Myocyte (in vitro differentiated cells): ENCODE measurements at regions not wholly inside any gene's neighbourhood (a gene's known extent, or its start where the extent isn't known, plus 50 kb on each side); places are given as distances from the start of the nearest gene placed in this dataset.

Source experiments
- DNase-seq: peaks from one replicate; pipeline ENCODE4 v3.0.0-alpha.2; 2012; ENCODE audit warnings: low read depth

DNA sequence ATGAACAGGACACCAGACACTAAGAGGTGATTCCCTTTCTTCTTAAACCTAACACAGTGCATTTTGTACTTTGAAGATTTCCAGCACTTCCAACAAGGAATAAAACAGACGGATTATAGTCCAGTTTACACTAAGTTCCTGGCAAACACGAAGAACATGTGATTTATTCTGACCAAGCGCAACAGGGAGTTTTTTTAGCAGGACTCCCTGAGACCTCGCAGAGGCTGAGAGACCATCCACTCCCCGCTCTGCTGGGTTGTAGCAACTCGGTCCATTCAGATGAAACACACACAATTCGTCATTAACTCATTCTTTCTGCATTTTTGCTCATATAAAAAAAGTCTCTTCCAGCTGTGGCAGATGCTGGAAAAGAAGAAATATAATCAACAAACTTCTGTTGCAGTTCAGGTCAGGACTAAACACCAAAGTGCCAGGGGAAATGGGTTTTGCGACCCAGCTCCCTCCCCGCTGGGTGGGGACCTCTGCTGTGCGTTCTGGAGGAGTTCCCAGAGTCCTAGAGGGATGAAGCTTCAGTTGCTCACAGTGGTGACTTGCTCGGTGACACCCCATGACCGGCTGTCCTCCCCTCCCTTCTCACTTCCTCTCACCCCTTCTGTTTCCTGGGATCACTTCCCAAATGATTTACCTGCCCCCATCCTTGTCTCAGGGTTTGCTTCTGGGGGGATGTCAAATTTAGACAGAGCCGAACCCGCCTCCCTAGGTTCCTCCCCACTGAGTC, 52.5 kb downstream of the KCNF1 start:
- no peak for DNase-seq

DNA sequence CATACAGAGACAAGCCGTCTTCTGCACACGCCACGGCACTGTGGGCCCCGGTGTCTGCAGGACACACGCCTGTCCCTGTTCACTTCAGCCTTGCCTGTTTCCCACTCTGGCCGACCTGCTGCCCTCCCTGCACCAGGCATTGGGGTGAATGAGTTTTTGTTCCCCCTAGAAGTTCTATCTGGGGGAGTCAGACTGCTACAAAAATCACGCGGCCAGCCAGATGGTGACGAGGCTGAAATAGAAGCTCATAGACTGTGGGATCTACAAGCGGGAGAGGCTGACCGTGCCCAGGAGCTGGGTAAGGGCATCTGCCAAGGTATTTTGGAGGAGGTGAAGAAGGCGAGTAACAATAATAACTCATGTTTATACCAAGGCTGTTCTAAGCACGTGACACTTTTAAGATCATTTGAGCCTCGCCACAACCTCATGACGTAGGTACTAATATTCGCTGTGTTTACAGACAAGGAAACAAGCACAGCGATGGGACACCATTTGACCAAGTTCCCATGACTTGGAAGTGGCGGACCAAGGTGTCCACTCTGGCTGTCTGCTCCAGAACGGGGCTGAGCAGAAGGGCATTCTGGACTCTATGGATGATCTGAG, 53.6 kb downstream of the KCNF1 start:
- no peak for DNase-seq

DNA sequence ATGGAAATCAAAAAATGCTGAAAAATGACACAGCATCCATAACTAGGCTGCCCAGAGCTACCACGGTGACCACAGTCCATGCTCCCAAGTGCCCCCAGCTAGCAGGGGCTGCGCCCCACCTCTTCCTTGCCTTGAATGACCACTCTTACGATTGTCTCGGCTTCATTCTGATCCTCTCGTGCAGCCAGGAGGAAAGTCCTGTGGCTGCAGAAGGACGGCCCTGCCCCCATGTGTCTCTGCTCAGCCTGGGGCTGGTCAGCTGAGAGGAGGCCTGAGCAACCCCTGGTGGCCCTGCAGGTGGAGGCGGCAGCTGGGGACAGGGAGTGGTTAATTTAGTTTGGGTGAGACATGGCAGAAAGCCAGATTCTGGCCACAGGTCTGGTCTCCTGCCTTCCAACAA, 54.3 kb downstream of the KCNF1 start:
- DNase-seq: no peak

DNA sequence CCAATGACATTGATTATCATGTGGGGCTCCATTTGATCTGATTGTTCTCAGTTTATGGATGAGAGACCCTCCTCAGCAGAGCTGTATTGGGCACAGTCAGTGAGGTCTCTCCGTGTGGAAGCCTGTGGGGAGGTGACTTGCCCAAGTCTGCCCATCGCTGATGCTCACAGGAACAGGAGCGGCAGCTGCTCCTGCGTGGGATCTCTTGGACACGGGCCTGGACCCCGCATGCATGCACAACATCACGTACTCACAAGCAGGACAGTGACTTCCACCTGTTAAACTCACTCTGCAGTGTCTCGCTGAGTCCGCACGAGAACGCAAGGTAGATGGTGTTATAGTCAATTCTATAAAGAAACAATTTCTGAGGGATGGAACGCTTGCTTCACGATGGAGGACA, 55.0 kb downstream of the KCNF1 start:
- DNase-seq: no peak

DNA sequence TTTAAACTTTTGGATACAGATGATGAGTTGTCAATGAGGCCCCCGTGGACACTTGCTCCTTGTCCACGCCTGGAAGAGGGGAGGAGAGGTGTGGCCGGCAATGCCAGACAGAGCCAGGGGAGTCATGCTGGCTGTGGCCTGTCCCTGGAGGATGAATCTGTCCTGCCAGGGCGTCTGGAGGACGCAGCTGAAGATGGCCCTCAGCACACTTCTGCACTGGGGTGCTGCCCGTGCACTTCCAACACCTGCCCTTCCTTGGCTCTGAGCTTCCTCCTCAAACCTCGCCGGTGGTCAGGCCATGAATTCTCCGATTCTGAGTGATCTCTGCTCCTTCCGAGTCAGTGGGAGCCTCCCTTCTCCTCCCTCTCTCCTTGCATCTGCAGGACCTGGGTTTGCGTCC, 56.4 kb downstream of the KCNF1 start:
- DNase-seq: no peak

DNA sequence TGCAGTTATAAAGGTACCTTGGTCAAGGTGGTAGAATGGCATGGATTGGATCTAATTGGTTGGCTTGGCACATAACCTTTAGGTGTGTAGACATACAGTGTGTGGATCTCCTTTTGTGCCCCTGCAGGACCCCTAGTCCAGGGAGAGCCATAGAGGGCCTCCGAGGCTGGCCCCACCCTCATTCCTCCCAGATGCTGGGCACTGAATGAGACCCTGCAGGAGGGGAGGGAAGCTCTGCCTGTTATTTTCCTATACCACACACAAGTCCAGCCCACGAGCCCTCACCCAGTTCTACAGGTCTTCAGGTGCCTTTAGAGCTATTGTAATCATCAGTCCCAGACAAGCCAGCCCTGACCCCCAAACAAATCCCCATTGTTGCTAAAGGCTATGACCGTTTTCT, 58.9 kb downstream of the KCNF1 start:
- no peak for DNase-seq

DNA sequence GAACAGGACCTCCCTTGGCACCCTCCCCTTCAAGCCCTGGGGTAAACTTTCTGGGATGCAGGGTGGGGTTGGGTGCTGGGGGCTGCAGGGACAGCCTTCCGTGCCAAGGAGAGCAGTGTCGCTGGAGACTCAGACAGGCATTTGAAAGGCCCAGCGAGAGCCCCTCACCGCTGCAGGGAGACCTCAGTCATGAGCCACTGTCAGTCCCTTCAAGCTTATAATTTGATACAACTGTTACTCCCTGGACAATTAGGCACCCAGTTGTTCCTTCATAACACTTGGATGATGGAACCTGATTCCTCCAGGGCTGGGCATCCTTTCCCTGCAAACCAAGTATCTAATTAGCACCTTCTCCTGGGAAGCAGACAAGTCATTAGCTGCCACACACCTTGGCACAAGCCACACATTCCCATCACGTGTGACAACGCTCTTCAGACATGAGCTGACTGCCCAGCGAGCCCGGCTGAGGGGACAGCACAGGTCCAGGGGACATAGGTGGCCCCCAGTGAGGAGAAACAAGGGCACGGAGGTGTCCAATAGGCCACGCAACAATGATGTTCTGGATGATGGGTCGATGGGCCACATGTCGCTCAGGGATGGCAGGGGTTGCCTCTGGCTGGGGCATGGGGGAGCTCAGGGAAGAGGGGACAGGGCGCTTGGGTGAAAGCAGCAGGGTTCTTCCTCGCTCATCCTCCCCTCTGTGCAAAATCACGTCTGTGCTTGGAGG, 59.6 kb downstream of the KCNF1 start:
- DNase-seq: no peak

DNA sequence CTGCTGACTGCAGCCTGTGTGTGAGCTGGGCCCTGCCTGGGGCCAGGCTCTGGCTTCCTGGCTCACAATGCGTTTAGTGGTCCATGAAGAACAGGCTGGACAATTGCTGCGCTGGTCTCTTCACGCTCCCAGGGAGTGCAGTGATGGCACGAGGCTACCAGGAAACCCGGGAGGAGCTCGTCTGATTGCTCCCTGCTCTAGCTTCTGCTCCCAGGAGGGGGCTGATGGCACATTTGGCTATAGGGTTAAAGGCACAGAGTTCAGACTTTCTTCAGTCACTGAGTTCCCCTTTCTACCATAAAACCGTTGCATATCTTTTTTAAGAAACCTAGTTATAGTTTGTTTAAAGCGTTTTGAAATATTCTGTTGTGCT, 60.1 kb downstream of the KCNF1 start:
- no peak for DNase-seq

DNA sequence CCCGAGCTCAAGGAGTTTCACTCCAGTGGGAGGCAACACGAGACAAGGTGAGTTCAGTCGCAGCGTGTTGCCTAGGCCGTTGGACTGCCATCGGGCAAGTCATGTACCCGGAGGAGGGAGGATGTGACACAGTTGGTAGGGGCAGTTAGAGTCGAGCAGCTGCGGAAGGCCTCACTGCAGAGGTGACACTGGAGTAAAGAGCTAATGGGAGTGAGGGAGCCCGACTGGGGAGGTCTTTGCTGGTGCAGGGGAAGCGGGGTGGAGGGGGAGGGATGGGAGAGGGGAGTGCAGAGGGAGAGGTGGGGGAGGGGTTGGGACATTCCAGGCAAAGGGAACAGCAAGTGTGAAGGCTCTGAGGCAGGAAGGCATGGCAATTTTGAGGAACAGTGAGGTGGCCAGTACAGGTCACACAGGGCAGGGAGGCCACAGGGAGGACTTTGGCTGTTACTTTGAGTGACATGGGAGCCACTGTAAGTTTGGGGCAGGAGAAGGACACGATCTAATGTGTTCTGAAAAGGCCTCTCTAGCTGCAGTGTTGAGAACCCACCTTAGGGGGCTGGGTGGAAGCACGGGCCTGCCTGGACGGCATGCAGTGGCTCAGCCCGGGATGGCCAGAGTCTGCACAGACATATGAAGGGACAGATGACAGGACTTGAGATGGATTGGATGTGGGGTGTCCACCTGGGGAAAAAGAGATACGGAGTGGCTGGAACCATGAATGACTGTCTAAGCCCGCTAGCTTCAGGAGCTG, 61.1 kb downstream of the KCNF1 start:
- DNase-seq: no peak

DNA sequence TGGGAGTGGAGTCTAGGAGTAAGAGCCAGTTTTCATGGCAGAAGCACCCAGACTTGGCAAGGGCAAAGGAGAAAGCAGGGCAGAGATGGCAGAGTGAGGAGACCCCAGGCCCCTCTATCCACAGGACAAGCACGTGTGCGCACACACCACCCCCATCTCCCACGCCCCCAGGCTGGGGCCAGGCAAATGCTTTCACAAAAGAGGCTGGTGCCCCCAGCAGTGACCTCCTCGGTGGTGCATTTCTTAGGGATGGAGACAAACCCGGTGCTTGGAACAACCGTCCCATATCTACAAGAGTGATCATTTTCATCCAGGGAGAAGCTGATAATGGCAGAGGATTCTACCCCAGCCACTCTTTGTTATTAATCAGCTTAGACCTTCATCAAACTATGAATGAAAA, 62.0 kb downstream of the KCNF1 start:
- DNase-seq: no peak

DNA sequence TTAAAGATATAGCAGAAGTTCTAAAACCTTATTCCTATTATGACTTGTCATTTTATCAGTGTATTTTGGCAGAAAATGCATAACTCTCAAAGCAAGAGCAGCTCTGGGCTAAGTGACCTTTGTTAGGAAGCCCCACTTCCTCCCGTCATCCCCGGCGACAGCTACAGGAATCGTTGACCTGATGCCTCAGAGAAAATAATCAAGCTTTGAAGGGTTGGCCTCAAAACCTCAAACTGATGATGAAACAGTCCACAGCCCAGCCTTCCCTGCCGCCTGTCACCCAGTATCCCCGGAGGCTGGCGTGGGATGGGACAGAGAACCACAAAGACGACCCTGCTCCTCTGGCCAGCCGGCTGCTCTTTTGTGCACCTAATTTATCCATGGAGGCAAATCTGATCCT, 65.3 kb downstream of the KCNF1 start:
- DNase-seq: peak; percentile 69

DNA sequence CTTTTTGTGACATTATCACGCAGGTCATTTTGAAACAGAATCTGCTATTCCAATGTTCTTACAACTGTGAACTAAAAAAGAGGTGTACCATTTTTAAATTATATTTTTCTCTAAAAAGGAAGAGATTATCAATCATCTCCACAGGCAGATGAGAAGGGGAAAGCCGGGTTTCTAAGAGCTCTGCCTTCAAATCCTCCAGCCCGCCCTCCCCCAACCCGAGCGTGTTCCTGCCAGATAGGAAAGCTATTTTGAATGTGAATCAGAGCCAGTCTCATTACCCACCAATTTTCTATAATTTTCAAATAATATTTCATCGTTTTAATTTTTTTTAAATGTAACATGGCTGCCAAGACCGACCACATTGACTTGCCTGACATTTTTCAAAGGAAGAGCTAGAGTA, 65.9 kb downstream of the KCNF1 start:
- DNase-seq: no peak

DNA sequence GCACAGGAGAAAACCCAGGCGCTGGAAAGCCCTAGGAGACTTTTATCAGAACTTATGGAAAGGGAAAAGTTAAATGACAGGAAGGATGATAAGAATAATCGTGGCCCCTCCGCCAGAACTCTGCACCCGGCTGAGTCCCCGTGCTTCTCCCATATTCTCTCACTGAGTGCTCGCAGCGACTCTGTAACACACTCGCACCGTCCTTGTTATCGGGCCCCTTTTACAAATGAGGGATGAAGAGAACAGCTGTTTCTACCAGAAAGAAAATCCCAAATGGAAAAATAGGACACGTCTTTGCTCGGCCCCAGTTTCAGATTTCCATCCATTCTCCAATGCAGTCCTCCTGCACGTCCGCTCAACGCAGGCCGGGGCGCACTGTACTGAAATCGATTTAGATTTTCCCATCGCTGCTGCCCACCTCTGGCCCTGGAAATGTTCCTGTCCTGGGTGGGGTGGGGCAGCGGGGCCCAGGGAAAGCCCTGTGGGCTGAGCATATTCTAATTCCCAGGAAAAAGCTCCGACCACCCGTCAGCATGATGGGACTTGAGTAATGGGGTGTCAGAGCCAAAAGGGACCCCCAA, 66.4 kb downstream of the KCNF1 start:
- peak; percentile 23 for DNase-seq

DNA sequence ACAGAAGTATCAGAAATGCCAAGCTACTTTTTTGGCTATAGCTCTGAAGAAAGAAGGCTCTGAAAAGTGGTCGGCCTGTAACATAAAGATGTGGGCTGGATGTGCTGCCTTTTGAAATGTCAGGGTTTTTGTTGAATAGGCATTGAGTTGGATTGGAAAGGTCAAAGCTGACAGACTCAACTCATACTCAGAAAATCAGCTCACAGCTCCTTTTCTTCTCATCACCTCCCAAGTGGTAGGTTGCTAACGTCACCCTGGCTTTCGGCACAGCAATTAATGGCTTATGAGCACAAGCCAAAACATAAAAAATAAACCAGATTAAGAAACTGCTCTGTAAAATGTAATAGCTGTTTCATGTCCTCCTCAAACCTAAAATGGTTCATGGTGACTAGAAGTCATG, 68.3 kb downstream of the KCNF1 start:
- DNase-seq: no peak

DNA sequence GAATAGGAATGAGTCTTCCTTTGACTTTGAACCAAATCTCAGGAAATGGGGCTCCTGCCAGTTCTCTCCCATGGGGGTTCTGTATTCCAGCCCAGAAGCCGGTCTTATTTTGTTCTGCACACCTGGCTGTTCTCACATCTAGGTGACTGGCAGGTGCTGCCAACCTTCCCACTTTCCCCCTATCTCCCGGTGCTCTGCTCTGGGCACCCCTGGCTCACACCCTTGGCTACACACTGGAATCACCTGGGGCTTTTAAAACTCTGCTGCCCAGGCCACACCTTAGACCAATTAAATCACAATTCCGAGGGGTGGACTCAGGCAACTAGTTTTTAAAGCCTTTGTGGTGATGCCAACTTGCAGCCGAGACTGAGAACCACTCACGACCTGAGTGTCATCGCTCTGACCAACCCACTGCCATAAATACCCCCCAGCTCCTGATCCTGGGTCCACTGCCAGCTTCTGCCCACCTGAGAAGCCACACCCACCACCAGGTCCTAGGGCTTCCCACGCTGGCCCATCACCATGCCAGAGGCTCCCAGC, 69.2 kb downstream of the KCNF1 start:
- DNase-seq: no peak

DNA sequence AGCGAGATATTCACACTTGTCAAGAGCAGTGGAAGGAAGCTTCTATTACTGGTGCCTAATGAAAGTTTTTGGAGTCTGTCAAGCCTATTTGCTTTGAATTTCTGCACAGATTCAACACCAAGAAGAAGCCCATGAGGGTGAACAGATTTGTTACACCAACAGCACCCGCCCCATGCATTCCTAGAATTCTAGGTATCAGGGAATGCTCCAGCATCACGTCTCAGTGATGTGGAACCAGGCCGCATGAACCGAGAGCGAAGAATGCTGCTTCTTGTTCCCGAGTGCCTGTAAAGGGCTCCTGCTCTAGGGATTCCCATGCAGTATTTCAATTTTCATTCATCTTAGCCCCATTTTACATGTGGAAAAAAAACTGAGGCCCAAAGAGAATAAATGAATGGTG, 69.7 kb downstream of the KCNF1 start:
- no peak for DNase-seq

DNA sequence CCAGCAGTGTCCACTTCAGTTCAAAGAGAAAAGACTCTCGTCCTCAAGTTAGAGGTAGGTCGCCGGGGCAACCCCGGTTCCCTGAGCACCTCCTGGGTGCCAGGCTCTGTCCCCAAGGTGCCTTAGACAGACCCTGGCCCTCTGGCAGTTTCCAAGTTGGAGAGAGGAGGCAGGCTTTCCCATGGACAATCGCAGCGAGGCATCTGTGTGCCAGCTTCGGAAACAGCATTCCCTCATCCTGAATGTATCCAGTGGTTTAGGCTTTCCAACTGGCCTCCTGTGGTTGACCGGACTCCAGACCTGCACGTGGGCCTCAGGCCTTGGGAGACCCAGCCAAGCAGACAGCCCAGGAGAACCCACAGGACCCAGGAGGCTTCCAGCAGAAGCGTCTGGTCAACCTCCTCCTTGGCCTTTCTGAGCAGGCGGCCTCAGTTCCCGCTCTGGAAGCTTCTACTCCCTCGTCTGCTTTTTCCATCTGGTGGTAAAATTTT, 70.3 kb downstream of the KCNF1 start:
- DNase-seq: no peak

DNA sequence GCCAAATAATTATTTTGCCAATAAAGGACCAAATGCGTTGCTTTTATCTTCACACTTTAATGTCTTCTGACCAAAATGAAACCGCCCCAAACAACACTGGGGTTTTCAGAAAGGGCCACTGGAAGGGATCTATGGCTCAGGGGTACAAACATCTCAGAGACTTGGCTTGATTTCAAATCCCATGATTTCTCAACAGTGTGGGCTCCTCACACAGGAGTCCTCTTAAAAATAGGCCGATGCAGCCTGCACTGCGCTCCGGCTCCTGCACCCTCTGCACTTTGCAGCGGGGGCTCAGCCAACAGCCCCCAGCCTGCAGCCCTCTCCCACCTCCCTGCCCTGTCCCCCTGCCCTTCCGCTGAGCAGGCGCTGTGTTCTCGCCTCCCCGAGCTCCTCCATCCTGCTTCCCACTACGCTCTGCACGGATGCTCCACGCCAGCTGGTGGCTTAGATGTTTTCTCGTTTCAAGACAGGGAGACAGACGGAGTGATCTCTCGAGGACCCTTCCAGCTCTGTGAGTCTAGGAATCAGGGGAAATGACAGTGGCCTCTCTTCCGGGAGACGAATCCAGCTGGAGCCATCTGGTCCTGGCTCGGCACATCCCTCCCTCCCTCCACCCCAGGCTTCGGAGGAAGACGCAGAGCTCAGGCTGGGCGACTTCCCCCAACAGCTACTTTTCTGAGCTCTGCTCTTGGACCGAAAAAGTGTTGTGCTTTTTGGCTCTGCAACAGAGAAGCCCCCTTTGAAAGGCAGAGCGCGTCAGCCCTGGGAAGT, 71.4 kb downstream of the KCNF1 start:
- no peak for DNase-seq

DNA sequence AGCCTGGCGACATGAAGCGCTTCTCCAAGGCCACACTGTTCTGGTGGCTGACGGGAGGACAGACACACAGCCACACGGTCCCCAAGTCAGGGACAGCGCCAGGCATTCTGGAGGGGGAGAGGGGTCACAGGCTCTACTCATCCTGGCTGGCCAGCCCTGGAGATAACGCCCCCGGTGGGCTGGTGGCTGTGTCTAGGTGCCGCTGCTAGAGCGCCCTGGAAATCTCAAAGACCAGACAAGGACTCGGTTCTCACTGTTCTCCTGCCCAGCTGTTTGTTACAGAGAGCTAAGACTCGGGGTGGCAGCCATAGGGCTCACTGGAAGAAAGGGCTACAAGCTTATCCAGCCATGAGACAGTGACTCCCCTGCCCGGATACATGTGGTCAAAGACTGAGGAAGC, 72.0 kb downstream of the KCNF1 start:
- DNase-seq: no peak

DNA sequence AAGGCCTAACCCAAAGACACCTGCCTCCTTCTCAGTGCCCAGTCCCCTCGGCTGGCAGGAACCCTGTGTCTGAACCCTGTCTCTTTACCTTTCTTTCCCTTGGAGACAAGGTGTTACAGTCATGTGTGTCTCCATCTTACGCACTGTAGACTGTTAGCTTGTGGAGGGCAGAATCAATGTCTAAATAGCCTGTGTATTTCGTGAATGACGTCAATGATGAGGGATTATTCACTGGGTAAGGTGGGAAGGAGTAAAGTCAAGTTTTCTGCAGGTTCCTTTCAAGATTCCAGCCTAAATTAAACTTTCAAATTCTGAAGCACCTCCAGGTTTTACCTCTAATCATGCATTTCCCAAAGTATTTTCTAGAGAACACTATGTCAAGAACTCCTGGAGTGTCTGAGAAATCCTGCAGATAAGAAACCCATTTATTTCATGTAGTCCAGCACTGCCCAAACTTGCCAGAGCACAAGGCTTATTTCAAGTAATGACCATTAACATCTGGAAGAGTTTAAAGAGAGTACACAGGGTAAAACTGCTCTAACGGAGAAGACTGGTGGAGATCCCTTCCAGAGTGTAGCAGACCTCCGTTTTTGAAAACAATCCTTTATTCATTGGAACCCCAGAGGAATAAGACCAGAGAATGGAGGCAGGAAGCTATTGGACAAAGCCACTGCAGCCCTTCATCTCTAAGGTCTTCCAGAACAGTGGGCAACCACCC, 72.8 kb downstream of the KCNF1 start:
- no peak for DNase-seq
